HL-60 (cell line): ENCODE measurements at regions not wholly inside any gene's neighbourhood (a gene's known extent, or its start where the extent isn't known, plus 50 kb on each side); places are given as distances from the start of the nearest gene placed in this dataset.

Source experiments
- DNase-seq, 2 experiments: peaks; one replicate each; pipeline ENCODE4 v3.0.0-alpha.2; 2010 to 2020; ENCODE audit warnings: low read depth in 1 of 2, low spot score in 1 of 2
- H3K27ac ChIP-seq: fragments of 250-450 bp; sonication (Bioruptor Pico); replicated peaks from 2 replicates; pipeline ENCODE4 v1.5.1; 2020; ENCODE audit warnings: mild to moderate bottlenecking, moderate library complexity
- H3K27me3 ChIP-seq: fragments of 250-450 bp; sonication (Bioruptor Pico); 2 replicates; pipeline ENCODE4 v1.5.1; 2021; ENCODE audit warnings: mild to moderate bottlenecking, moderate library complexity; ENCODE audit not compliant: insufficient read depth, poor library complexity, severe bottlenecking
- H3K4me3 ChIP-seq: replicated peaks from 2 replicates; pipeline ENCODE4 v1.5.1; 2011; ENCODE audit warnings: mild to moderate bottlenecking, control low read depth, low read length; ENCODE audit not compliant: insufficient read depth
- GABPA ChIP-seq: IDR thresholded peaks from 2 replicates; pipeline ENCODE4 v1.6.1; 2012; ENCODE audit warnings: low read depth
- POLR2AphosphoS5 ChIP-seq: IDR thresholded peaks from 2 replicates; pipeline ENCODE4 v1.6.1; 2012; ENCODE audit warnings: low read depth
- REST ChIP-seq: IDR thresholded peaks from 2 replicates; pipeline ENCODE4 v1.6.1; 2012; ENCODE audit warnings: low read depth; ENCODE audit not compliant: insufficient replicate concordance
- SPI1 ChIP-seq: IDR thresholded peaks from 2 replicates; pipeline ENCODE4 v1.6.1; 2012; ENCODE audit warnings: low read depth, mild to moderate bottlenecking, borderline replicate concordance
- TF ChIP-seq, protein P1 (sequence below): IDR thresholded peaks from one replicate; pipeline ENCODE4 v1.5.1; 2011; ENCODE audit warnings: low read length, control low read depth, inconsistent platforms; ENCODE audit not compliant: insufficient read depth

DNA sequence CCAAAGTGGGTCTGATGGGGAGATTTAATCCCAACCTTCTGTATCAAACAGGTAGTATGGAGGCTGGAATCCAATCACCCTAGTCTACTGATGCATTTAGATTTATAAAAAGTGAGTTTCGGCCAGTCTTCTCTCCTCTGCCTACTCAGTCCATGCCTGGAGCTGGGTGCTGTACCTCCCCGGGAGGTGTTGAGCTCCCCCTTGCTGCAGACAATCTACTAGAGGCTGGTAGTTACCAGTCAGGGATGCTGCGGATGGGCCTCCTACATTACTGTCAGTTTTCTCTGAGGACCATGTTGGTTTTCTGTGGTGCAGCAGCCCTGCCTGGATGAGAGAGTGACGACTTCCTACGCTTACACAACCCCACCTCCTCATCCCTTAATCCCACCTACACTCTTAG, 118.6 kb upstream of the CELF4 start:
- no peak overlapping the region for H3K4me3 ChIP-seq
- no peak overlapping the region for H3K27ac ChIP-seq
- H3K27me3 ChIP-seq = no peaks in the 10 kb centered on the region
- TF ChIP-seq REST (no peak), POLR2AphosphoS5 (no peak)
- no peak for DNase-seq

- no peak for DNase-seq
- no peak overlapping the region for H3K27ac ChIP-seq
- no peak overlapping the region for H3K4me3 ChIP-seq
- TF ChIP-seq REST = no peak
- no peak for TF ChIP-seq GABPA
- no peak for TF ChIP-seq POLR2AphosphoS5
- H3K27me3 ChIP-seq = peaks cover 2% of the 10 kb centered on the region
Observed at GRCh38 chr18:37680911-37681310, 115.3 kb upstream of the CELF4 start.

- TF ChIP-seq POLR2AphosphoS5 (no peak), GABPA (no peak), SPI1 (no peak), REST (no peak)
- TF ChIP-seq, protein P1, sequence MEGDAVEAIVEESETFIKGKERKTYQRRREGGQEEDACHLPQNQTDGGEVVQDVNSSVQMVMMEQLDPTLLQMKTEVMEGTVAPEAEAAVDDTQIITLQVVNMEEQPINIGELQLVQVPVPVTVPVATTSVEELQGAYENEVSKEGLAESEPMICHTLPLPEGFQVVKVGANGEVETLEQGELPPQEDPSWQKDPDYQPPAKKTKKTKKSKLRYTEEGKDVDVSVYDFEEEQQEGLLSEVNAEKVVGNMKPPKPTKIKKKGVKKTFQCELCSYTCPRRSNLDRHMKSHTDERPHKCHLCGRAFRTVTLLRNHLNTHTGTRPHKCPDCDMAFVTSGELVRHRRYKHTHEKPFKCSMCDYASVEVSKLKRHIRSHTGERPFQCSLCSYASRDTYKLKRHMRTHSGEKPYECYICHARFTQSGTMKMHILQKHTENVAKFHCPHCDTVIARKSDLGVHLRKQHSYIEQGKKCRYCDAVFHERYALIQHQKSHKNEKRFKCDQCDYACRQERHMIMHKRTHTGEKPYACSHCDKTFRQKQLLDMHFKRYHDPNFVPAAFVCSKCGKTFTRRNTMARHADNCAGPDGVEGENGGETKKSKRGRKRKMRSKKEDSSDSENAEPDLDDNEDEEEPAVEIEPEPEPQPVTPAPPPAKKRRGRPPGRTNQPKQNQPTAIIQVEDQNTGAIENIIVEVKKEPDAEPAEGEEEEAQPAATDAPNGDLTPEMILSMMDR = no peak
- no peak overlapping the region for H3K27ac ChIP-seq
- H3K4me3 ChIP-seq = no peak overlapping the region
- H3K27me3 ChIP-seq = peaks cover 2% of the 10 kb centered on the region
- DNase-seq = no peak
Observed at GRCh38 chr18:37676276-37676675, 110.7 kb upstream of the CELF4 start.

GRCh38 chr18:37675699-37676098, 110.1 kb upstream of the CELF4 start:
- H3K27ac ChIP-seq = no peak overlapping the region
- peaks cover 2% of the 10 kb centered on the region for H3K27me3 ChIP-seq
- H3K4me3 ChIP-seq = no peak overlapping the region
- TF ChIP-seq, protein P1 = no peak
- no peak for TF ChIP-seq REST
- no peak for TF ChIP-seq SPI1
- no peak for TF ChIP-seq POLR2AphosphoS5
- TF ChIP-seq GABPA = no peak
- no peak for DNase-seq
